ENCODE measurements at regions not wholly inside any gene's neighbourhood (a gene's known extent, or its start where the extent isn't known, plus 50 kb on each side); places are given as distances from the start of the nearest gene placed in this dataset.
A peak's percentile ranks its signal among the peaks of the same experiment; 100 is the strongest.

- no peak for TF ChIP-seq RFX5 (IDR thresholded peaks at IDR 0.05; ENCODE audit: low read depth, low read length)
- no peak for TF ChIP-seq CTCF (conservative IDR thresholded peaks at IDR 0.05; ENCODE audit: low read depth, low read length)
- TF ChIP-seq POLR2A (IDR thresholded peaks at IDR 0.05; ENCODE audit: low read depth, low read length) = no peak
- TF ChIP-seq MAFK (IDR thresholded peaks at IDR 0.05; ENCODE audit: low read depth, low read length) = no peak
- no peak for TF ChIP-seq MXI1 (IDR thresholded peaks at IDR 0.05; ENCODE audit: borderline replicate concordance, low read depth, low read length)
- TF ChIP-seq CHD1 (IDR thresholded peaks at IDR 0.05; ENCODE audit: low read depth, low read length) = no peak
- no peak for TF ChIP-seq BHLHE40 (IDR thresholded peaks at IDR 0.05; ENCODE audit: low read depth, low read length)
- peak; percentile 41; the same call in 1 of the 2 replicates for TF ChIP-seq CEBPB (IDR thresholded peaks at IDR 0.05; ENCODE audit: low read depth, low read length)
- no peak for TF ChIP-seq SMC3 (IDR thresholded peaks at IDR 0.05; ENCODE audit: low read depth, low read length)
Observed at GRCh38 chr12:75591628-75592027, 80.2 kb upstream of the KRR1 start.
